ENCODE measurements at regions not wholly inside any gene's neighbourhood (a gene's known extent, or its start where the extent isn't known, plus 50 kb on each side); places are given as distances from the start of the nearest gene placed in this dataset.

GRCh38 chr10:130929422-130930325, 381.8 kb downstream of the TCERG1L start:
- TF ChIP-seq ZC3H11A (IDR thresholded peaks at IDR 0.05) (no peak), TFCP2L1 (CRISPR knock-in tag; IDR thresholded peaks at IDR 0.05) (no peak), MAX (IDR thresholded peaks at IDR 0.05) (no peak), HEYL (CRISPR knock-in tag; IDR thresholded peaks at IDR 0.05) (no peak), NPAS2 (CRISPR knock-in tag; IDR thresholded peaks at IDR 0.05; ENCODE audit: borderline replicate concordance) (no peak), ATOH8 (CRISPR knock-in tag; IDR thresholded peaks at IDR 0.05; ENCODE audit: low read depth) (no peak), RAD21 (conservative IDR thresholded peaks at IDR 0.05 in 1 of 2, IDR thresholded peaks at IDR 0.05 in 1 of 2) (no peak), USF2 (IDR thresholded peaks at IDR 0.05) (no peak), KDM1A (IDR thresholded peaks at IDR 0.05; ENCODE audit: low read depth) (no peak), PBX3 (IDR thresholded peaks at IDR 0.05) (no peak), HMGXB4 (CRISPR knock-in tag; IDR thresholded peaks at IDR 0.05; ENCODE audit: borderline replicate concordance) (no peak)
- Histone ChIP-seq H3K9me3 (peaks cover 9% of the 10 kb centered on the region; the same call in 1 of the 3 replicates), H3K4me3 (no peak overlapping the region), H3K4me2 (no peak overlapping the region), H3K4me1 (no peaks in the 10 kb centered on the region), H3K27ac (no peak overlapping the region)
- no peak for DNase-seq (ENCODE audit: low read depth in 1 of 2, low spot score in 1 of 2)
- ChIA-PET CTCF (no interaction called here), POLR2A (no interaction called here)
- 8% methylated on average over 10 of the region's 17 CpGs for whole genome bisulfite sequencing (ENCODE audit: missing lambda C conversion rate)
- no peak for FAIRE-seq
- ATAC-seq = no peak

- WGBS (ENCODE audit: missing lambda C conversion rate) = 13% methylated on average over 3 of the region's 5 CpGs
- ChIA-PET CTCF (no interaction called here), POLR2A (no interaction called here)
- Histone ChIP-seq H3K4me3 (no peak overlapping the region), H3K27ac (no peak overlapping the region), H3K4me2 (no peak overlapping the region), H3K4me1 (no peaks in the 10 kb centered on the region), H3K9me3 (peaks cover 6% of the 10 kb centered on the region; the same call in 1 of the 3 replicates)
- TF ChIP-seq ATOH8 (CRISPR knock-in tag; IDR thresholded peaks at IDR 0.05; ENCODE audit: low read depth) = no peak
- no peak for TF ChIP-seq TFCP2L1 (CRISPR knock-in tag; IDR thresholded peaks at IDR 0.05)
- no peak for TF ChIP-seq CEBPB (IDR thresholded peaks at IDR 0.05)
- no peak for TF ChIP-seq NFE2L2 (conservative IDR thresholded peaks at IDR 0.05; ENCODE audit: low read length)
- TF ChIP-seq RAD21 (conservative IDR thresholded peaks at IDR 0.05 in 1 of 2, IDR thresholded peaks at IDR 0.05 in 1 of 2) = no peak
- no peak for TF ChIP-seq HEYL (CRISPR knock-in tag; IDR thresholded peaks at IDR 0.05)
- TF ChIP-seq POLR2AphosphoS2 (conservative IDR thresholded peaks at IDR 0.05; ENCODE audit: low read length) = no peak
- no peak for TF ChIP-seq PHF8 (IDR thresholded peaks at IDR 0.05; ENCODE audit: borderline replicate concordance, low read depth)
- no peak for TF ChIP-seq MYC (IDR thresholded peaks at IDR 0.05; ENCODE audit: borderline replicate concordance, low read length)
- TF ChIP-seq ESRRA (IDR thresholded peaks at IDR 0.05; ENCODE audit: borderline replicate concordance, low read length) = no peak
- no peak for TF ChIP-seq JUN (IDR thresholded peaks at IDR 0.05)
- TF ChIP-seq KDM5A (IDR thresholded peaks at IDR 0.05) = no peak
- FAIRE-seq = no peak
- ATAC-seq = no peak
- no peak for DNase-seq (ENCODE audit: low read depth in 1 of 2, low spot score in 1 of 2)
Observed at GRCh38 chr10:130930821-130931220, 380.7 kb downstream of the TCERG1L start.

Data from A549 (cell line).